SU-DHL-6 (cell line): ENCODE measurements at regions not wholly inside any gene's neighbourhood (a gene's known extent, or its start where the extent isn't known, plus 50 kb on each side); places are given as distances from the start of the nearest gene placed in this dataset.

Experiments used
- H2AFZ ChIP-seq: fragments of 200-600 bp; sonication (generic); 2 replicates; pipeline ENCODE4 v1.6.1; 2014; ENCODE audit warnings: low read depth, mild to moderate bottlenecking, moderate library complexity, mixed read lengths, antibody characterized with exemption, low read length; ENCODE audit not compliant: severe bottlenecking
- H3F3A ChIP-seq: fragments of 200-600 bp; shearing (Covaris generic); 2 replicates; pipeline ENCODE4 v1.6.0; 2016; ENCODE audit warnings: antibody characterized with exemption, mild to moderate bottlenecking; ENCODE audit not compliant: insufficient read depth
- H3K27ac ChIP-seq: fragments of 200-600 bp; sonication (generic); 2 replicates; pipeline ENCODE4 v1.5.1; 2016; ENCODE audit warnings: low read depth, mild to moderate bottlenecking, low read length, moderate library complexity, mixed read lengths
- H3K27me3 ChIP-seq: fragments of 200-600 bp; sonication (generic), shearing (Covaris generic); 2 replicates; pipeline ENCODE4 v1.6.0; 2014; ENCODE audit warnings: mild to moderate bottlenecking, low read length
- H3K36me3 ChIP-seq: fragments of 200-600 bp; sonication (generic); 2 replicates; pipeline ENCODE4 v1.6.1; 2014; ENCODE audit warnings: mild to moderate bottlenecking, low read length, mixed read lengths
- H3K4me2 ChIP-seq: fragments of 300-600, 200-600 bp; shearing (Covaris generic), sonication (generic); 2 replicates; pipeline ENCODE4 v1.6.0; 2014; ENCODE audit warnings: low read length, low read depth, mild to moderate bottlenecking; ENCODE audit not compliant: poor library complexity, severe bottlenecking
- H3K4me3 ChIP-seq: fragments of 200-600 bp; sonication (generic); 2 replicates; pipeline ENCODE4 v1.5.1; 2014; ENCODE audit warnings: antibody characterized with exemption, low read length, mild to moderate bottlenecking, mixed read lengths; ENCODE audit not compliant: insufficient read depth, poor library complexity, severe bottlenecking
- H3K79me2 ChIP-seq: fragments of 200-600 bp; sonication (generic); 2 replicates; pipeline ENCODE4 v1.6.1; 2014; ENCODE audit warnings: mild to moderate bottlenecking, low read length, moderate library complexity; ENCODE audit not compliant: insufficient read depth
- H3K9ac ChIP-seq: fragments of 200-600 bp; sonication (generic); 2 replicates; pipeline ENCODE4 v1.7.0; 2014; ENCODE audit warnings: mild to moderate bottlenecking, low read length
- H3K9me2 ChIP-seq: fragments of 200-600 bp; sonication (generic); replicated peaks from 2 replicates; pipeline ENCODE4 v1.6.1; 2014; ENCODE audit warnings: low read length; ENCODE audit not compliant: insufficient read depth
- H3K9me3 ChIP-seq: fragments of 200-600 bp; sonication (generic); 2 replicates; pipeline ENCODE4 v1.6.1; 2014; ENCODE audit warnings: low read length, mixed read lengths; ENCODE audit not compliant: insufficient read depth
- H4K20me1 ChIP-seq: fragments of 200-600 bp; sonication (generic); 2 replicates; pipeline ENCODE4 v1.6.1; 2014; ENCODE audit warnings: low read depth, mild to moderate bottlenecking, antibody characterized with exemption, low read length, moderate library complexity, mixed read lengths
- CTCF ChIP-seq: fragments of 200-600 bp; sonication (generic); IDR thresholded peaks from one replicate; pipeline ENCODE4 v1.5.1; 2017; ENCODE audit warnings: antibody characterized with exemption, mild to moderate bottlenecking, low read length, moderate library complexity; ENCODE audit not compliant: insufficient read depth, poor library complexity, severe bottlenecking
- EZH2phosphoT487 ChIP-seq: fragments of 200-600 bp; sonication (generic), shearing (Covaris generic); conservative IDR thresholded peaks from 2 replicates; pipeline ENCODE4 v1.6.1; 2018; ENCODE audit warnings: mild to moderate bottlenecking, antibody characterized with exemption, low read length, moderate library complexity, mixed read lengths

DNA sequence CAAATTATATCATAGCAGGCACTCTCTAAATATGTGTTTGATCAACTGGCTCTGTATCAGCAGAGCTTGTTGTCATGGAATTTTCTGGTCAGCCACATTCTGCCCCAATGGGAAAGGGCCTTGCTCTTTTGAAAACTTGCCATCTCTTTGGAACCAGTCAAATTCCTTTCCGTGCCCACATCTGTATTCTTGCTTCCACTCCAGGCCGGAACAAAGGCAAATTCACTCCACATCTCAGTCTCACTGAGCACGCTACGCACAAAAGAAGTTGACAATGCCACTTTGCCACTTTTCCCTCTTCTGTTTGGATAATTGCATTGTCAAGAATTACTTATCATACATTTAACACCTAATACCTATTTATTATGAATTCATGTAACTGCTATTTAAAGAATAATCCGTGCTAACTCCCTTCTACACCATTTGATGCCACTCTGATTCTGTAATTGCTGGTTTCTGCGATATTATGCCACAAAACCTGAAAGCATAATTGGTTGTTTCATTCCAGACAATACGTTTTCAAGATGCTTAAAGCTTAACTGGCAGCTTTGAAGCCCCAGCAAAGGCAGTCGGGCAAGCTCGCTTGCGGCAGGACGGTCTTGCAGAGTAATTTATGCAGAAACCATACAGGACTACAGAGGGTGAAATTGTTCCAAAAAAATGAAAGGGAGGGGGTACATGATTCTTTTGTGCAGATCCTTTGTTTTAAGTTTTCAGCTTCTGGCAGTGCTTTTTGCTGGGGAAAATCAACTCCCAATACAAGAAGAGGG lies 277.7 kb downstream of the MSX2 start:
- Histone ChIP-seq H3K4me3 (no peak overlapping the region), H3K27ac (no peak overlapping the region), H2AFZ (no peak overlapping the region), H3K36me3 (no peaks in the 10 kb centered on the region), H3F3A (no peaks in the 10 kb centered on the region), H3K9me2 (no peaks in the 10 kb centered on the region), H3K27me3 (no peaks in the 10 kb centered on the region), H3K79me2 (no peaks in the 10 kb centered on the region), H3K9ac (no peak overlapping the region), H4K20me1 (no peaks in the 10 kb centered on the region), H3K9me3 (no peaks in the 10 kb centered on the region), H3K4me2 (no peak overlapping the region)
- TF ChIP-seq CTCF (no peak), EZH2phosphoT487 (no peak)

DNA sequence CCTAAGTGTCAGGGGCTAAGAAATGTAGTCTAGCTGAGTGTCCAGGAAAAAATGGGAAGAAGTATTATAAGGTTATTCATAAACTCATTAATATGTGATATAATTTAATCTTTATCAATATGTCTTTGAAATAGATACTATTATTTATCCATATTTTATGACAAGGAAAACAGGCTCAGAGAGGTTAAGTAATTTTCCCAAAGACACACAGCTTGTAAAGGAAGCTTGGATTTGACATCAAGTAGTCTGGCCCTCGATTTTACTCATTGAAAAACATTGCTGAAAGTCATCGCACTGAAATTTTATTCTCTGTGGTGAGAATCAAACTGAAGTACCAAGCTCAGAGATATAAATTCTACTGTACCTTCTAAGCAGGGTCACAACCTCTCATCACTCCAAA lies 276.9 kb downstream of the MSX2 start:
- no peak overlapping the region for H3K4me2 ChIP-seq
- no peaks in the 10 kb centered on the region for H3K27me3 ChIP-seq
- H3K9me3 ChIP-seq: no peaks in the 10 kb centered on the region
- H2AFZ ChIP-seq: no peak overlapping the region
- H3K9me2 ChIP-seq: no peaks in the 10 kb centered on the region
- no peaks in the 10 kb centered on the region for H3K79me2 ChIP-seq
- H3F3A ChIP-seq: no peaks in the 10 kb centered on the region
- no peaks in the 10 kb centered on the region for H3K36me3 ChIP-seq
- no peaks in the 10 kb centered on the region for H4K20me1 ChIP-seq
- H3K9ac ChIP-seq: no peak overlapping the region
- H3K27ac ChIP-seq: no peak overlapping the region
- H3K4me3 ChIP-seq: no peak overlapping the region
- no peak for TF ChIP-seq EZH2phosphoT487

DNA sequence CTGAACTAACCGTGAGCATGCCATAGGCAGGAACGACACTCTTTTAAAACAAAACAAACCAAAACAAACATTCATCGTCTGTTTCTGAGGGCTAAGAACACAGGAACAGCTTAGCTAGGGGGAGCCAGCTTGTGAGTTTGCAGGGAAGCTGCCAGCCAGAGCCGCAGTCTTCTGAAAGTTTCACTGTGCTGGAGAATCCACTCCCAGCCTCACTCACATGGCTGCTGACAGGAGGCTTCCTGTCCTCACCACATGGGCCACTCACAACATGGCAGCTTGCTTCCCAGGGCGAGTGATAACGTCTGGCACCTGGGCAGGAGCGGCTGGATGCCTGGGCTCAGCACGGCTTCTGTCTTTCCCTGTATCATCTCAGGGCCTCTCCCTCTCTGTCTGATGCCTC lies 275.2 kb downstream of the MSX2 start:
- Histone ChIP-seq H3K9me3 (no peaks in the 10 kb centered on the region), H3K9ac (no peak overlapping the region), H3K79me2 (no peaks in the 10 kb centered on the region), H3F3A (no peaks in the 10 kb centered on the region), H3K4me2 (no peak overlapping the region), H3K27ac (no peak overlapping the region), H3K9me2 (no peaks in the 10 kb centered on the region), H4K20me1 (no peaks in the 10 kb centered on the region), H2AFZ (no peak overlapping the region), H3K4me3 (no peak overlapping the region), H3K27me3 (no peaks in the 10 kb centered on the region), H3K36me3 (no peaks in the 10 kb centered on the region)
- TF ChIP-seq EZH2phosphoT487: no peak
- TF ChIP-seq CTCF: no peak

DNA sequence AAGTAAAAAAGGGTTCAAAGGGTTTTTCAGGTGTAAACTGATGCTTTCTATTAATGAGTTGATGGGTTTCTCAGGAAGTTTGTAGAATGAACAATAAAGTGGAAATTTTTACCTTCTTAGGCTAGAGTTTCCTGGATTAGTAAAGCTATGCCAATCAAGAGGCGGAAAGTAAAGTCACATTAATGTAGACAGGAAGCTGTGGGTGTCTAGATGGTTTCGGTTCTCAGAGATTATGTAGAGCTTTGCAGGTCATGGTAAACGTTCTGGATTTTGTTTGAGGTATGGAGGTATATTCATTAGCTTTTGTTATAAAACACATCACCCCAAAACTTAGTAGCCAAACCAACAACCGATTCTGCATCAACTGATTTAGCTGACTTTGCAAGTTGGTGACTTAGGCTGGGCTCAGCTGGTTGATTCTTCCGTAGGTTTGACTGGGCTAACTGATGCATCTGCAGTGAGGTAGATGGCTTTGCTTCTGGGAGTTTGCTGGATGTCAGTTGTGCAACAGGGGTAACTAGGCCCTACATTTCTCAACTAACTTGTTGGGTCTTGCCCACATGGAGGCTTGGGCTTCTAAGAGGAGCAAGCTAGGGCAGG lies 273.8 kb downstream of the MSX2 start:
- Histone ChIP-seq H4K20me1 (no peaks in the 10 kb centered on the region), H3K9me3 (no peaks in the 10 kb centered on the region), H3K27ac (no peak overlapping the region), H3K79me2 (no peaks in the 10 kb centered on the region), H3K27me3 (no peaks in the 10 kb centered on the region), H2AFZ (no peak overlapping the region), H3F3A (no peaks in the 10 kb centered on the region), H3K36me3 (no peaks in the 10 kb centered on the region), H3K9ac (no peak overlapping the region), H3K9me2 (no peaks in the 10 kb centered on the region), H3K4me3 (no peak overlapping the region), H3K4me2 (no peak overlapping the region)
- TF ChIP-seq CTCF: no peak
- no peak for TF ChIP-seq EZH2phosphoT487
